ENCODE measurements at regions not wholly inside any gene's neighbourhood (a gene's known extent, or its start where the extent isn't known, plus 50 kb on each side); places are given as distances from the start of the nearest gene placed in this dataset.

DNA sequence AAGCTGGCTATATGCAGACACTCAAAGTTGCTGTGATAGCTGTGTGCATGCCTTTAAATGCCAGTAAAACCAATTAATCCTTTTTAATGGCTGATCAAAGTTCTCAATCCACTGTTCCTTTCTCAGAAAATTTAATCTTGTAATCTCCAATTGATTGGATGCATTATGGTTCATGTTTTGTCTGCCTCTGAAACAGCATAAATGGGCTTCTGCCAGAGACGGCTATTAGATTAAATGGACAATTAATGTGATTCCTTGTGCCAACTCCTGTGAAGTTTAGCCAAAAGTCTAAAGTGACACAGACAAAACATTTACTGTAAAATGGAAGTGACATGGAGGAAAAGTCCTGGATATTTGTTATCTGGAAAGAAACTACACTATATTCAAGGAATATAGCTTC, 952.5 kb upstream of the FAT3 start:
- no peak for TF ChIP-seq POLR2A (IDR thresholded peaks at IDR 0.05)
- TF ChIP-seq CTCF (IDR thresholded peaks at IDR 0.05): no peak

Measured in body of pancreas (tissue), 4 donors.